DMS114 treated with DMSO at 0.1 percent for 48 hours (cell line): ENCODE measurements at regions not wholly inside any gene's neighbourhood (a gene's known extent, or its start where the extent isn't known, plus 50 kb on each side); places are given as distances from the start of the nearest gene placed in this dataset.
"Not testable (repeated sequence)": the region's sequence is repeated elsewhere in the genome, so short reads cannot be mapped to it uniquely, and the experiment has no call there.

ENCODE experiments used
- DNase-seq: peaks from one replicate; lab custom pipeline; 2025; ENCODE audit not compliant: unreplicated experiment; lab: John Stamatoyannopoulos, UW

DNA sequence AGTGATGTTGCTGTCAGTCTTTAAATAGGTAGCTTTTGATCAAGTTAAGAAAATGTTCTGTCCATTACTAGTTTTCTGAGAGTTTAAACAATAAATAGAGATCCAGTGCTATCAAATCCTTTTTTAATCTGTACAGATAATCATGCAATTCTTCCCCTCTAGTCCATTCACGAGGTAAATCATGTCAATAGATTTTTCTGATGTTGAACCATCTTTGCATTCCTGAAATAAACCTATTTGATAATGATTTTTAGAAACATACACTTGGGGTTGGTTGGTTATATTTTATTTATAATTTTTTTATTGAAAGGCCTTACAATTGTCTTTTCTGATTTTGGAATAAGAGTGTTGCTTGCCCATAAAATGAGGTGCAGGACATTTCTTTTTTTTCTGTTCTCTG is 95.0 kb downstream of the FAM53A start:
- DNase-seq = no peak

DNA sequence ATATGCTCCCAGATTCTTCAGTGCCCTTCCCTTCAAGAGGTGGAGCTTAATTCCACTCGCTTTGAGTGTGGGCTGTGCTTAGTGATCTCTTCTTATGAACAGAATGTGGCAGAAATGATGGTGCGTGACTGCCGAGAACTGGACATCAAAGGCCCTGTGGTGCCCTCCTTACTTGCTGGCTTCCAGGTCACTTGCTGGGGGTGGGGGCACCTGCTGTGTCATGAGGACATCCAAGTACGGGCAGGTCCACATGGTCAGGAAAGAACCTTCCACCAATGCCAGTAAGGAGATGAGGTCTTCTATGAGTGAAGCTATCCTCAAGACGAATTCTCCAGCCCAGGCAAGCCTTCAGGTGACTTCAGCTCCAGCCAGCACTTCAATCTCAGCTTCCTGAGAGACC is 95.8 kb downstream of the FAM53A start:
- DNase-seq = no peak

DNA sequence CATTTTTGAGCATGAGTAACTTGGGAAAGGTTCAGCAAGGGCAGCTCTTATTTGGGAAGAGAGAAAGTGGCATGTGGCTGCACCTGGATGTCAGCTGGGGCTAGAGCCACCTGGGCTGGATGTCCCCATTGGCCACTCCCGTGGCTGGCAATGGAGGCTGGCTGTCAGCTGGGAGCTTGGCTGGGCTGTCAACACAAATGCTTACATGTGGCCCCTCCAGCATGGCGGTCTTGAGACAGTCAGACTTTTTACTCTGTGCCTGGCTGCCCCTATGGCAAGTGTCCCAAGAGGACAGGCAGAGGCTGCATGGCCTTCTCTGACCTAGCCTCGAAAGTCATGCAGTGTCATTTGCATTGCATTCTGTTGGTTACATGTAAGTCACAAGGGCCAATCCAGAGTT is 99.6 kb downstream of the FAM53A start:
- no peak for DNase-seq

DNA sequence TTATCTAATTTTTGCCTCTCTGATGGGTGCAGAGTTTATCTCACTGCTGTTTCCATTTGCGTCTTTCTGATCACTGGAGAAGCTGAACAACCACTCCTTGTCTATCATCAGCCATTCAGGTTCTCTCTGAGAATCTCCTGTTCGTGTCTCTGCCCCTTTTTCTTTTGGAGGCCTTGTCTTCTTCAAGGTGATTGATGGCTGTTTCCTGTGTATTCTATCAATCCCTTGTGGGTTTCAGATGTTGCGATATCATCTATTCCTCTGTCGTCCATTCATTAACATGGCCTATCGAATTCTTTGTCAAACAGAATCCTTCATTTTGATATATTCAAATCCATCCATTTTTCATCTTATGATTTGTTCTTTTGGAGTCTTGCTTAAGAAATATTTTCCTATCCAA is 100.3 kb downstream of the FAM53A start:
- DNase-seq = no peak

DNA sequence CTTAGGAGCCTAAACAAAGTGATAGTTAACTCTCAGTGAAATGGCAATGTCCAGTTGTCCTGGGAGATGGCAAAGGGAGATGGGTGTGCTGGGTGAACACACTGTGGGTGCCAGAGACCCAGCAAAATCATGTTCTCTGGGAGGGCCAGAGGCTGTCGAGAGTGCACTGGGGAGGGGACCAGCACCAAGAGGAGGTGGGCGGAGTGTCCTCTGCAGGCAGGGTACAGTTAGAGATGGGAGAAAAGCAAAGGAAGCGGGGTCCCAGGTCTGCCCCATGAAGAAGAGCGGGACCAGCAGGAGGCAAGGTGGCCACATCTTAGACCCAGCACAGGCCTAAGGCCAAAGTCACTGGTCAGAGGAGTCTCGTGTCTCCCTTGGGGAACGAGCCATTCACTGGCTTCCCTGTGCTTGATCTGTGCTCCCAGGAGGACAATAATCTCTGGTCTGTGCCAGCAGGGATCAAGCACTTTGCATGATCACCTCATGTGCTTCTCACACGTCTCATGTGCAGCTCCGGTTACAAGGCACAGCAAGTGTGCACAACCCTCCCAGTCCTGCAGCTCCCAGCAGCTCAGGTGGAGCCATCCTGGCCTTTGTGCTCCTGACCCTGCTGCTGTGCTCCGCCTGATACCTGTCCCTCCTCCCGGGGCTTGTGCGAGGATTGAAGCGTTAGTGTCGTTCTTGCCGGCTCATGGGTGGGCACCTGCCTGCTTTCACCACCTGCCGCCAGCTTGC is 100.9 kb downstream of the FAM53A start:
- no peak for DNase-seq

DNA sequence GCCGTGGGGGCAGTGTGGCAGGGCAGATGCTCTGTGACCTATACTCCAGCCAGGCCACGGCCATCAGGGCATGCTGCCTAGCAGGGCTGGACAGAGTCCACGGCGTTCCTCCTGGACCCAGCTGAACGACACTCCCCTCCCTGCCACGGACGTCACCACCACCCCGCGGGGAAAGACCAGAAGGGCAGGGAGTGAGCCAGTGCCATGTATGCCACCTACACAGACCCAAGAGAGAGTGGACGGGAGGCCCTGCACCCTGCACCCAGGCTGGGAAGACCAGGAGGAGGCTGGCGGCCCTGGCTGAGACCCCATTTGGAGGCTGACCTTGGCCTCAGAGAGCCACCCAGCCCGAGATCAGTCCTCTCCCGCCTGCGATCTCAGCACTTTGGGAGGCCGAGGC is 101.9 kb downstream of the FAM53A start:
- DNase-seq = no peak

DNA sequence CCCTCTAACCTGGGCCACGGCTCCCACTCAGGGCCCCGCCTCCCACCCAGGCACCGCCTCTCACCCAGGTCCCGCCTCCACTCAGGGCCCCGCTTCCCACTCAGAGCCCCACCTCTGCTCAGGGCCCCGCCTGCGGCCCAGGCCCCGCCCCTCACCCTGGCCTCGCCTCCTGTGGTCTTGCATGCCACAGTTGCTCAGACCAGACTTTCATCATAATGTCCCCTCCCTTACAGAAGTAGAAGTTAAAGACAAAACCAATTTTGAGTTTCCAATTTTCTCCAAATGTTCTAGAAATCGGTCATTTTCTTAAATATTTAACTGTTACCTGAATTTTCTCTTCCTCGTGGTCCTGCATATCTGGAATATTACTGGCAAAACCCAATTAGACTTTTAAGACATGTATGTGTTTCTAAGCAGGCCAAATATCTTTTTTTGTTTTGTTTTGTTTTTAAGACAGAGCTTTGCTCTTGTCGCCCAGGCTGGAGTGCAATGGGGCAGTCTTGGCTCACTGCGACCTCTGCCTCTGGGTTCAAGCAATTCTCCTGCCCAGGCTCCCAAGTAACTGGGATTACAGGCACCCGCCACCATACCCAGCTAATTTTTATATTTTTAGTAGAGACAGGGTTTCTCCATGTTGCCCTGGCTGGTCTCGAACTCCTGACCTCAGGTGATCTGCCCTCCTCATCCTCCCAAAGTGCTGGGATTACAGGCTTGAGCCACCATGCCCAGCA is 102.8 kb downstream of the FAM53A start:
- DNase-seq = peak; percentile 27

DNA sequence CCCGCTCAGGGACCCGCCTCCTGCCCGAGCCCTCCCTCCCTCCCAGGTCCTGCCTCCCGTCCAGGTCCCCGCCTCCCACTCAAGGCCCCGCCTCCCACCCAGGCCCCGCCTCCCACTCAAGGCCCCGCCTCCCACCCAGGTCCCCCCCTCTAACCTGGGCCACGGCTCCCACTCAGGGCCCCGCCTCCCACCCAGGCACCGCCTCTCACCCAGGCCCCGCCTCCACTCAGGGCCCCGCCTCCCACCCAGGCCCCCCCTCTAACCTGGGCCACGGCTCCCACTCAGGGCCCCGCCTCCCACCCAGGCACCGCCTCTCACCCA is 103.5 kb downstream of the FAM53A start:
- not testable (repeated sequence) for DNase-seq

DNA sequence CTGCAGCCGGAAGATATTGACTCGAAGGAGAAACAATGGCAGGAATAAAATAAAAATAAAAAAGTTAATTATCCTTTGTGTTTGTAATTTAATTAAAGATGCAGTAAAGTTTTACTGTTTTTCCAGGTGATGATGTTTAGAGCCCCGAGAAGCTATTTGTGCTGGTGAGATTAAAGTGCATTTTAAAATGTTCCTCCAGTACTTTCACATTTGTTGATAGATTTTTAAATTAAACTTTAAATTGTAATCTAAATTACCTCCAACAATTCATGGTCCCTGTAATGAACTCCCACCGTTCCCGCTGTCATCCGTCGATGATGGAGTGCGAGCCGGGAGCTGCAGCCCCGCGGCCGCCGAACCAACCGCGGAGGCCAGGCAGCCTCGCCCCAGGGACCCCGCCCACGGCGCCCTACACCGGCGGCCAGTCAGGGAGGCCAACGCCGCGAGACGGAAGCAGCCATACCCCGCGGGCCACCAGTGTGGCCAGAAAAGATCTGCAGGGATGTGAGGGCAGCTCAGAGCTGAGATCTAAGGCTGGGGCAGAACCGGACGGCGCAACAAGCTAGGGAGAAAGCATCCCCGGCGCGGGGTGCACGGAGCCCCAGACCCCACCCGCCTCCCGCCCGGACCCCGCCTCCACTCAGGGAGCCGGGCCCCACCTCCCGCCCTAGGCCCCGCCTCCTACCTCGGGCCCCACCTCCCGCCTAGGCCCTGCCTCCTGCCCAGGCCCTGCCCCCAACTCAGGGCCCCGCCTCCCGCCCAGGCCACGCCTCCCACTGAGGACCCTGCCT is 104.0 kb downstream of the FAM53A start:
- DNase-seq = peak; percentile 44

DNA sequence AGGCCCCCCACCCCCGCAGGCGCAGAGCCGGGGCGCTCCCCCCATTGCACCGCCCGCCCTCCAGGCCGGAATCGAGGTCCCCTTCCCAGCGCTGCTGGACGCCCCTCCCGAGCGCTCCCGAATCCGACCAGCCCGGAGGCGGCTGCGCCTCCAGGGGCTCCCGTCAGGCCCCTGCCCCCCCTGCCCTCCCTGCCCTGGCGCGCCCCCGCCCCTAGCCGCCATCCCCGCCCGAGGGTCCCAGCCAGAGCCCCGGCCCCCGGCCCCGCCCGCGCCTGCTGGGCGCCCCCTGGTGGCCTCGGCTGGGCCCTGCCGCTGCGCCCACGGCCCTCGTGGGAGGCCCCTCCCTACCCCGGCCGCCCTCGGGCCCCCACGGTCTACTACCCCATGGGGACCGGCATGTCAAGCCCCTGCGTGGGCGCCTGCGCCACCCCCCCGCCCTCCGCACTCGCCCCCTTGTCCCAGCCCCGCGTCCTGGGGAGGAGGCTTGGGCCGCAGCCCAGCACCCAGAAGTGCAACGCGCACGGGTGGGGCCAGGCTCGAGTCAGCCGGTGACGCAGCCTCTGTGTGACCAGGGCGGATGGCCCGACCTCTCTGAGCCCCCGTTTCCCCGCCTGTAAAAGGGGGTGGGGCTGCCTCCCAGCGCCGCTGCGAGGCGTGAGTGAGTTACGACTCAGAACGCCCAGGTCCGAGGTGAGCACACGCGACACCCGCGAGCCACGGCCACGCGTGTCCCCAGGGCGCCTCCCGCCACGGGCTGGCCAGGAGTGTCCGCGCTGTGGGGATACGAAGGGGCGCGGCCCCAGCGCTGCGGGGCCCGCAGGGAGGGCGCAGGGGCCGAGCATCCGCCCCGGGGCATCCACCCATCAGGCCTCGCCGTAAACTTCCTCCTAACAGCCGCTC is 104.9 kb downstream of the FAM53A start:
- DNase-seq = no peak

DNA sequence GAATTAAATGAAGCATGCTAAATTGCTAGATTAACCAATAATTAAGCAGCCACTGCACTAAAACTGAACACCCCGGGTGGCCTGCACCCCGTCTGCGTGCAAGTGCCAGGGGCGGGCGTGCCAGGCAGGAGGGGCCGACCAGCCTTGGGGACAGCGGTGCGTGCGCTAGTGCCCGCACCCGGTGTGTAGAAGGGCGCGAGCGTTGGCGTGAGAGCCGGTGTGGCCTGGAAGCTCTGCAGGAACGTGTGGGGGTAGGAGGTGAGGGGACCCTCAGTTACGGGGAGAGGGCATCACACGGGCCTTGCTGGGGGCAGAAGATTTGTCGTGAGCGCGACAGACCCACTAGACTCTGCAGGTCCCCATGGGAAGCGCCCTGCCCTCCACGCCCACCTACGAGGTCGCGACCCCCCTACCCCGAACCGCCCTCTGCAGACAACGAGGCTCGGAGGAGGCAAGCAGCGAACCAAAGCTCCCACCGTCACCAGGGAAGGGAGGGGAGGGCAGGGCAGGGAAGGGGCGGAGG is 105.8 kb downstream of the FAM53A start:
- no peak for DNase-seq

DNA sequence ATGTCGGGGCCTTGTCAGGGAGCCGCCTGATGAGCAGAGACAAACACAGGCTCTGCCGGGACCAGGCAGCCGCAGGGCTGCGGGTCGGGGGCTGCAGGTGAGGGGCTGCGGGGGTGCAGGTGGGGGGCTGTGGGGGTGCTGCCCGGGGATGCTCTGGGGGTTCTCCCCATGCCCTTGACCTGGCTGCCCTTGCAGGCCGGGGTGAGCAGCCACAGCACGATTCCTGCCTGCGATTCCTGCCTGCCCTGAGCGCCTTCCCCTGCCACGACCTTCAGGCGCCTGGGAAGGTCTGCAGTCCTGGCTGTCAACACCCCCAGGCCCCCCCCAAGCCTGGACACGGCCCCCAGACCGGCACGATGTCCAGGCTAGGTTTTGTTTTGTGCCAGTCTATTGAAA is 106.3 kb downstream of the FAM53A start:
- no peak for DNase-seq

DNA sequence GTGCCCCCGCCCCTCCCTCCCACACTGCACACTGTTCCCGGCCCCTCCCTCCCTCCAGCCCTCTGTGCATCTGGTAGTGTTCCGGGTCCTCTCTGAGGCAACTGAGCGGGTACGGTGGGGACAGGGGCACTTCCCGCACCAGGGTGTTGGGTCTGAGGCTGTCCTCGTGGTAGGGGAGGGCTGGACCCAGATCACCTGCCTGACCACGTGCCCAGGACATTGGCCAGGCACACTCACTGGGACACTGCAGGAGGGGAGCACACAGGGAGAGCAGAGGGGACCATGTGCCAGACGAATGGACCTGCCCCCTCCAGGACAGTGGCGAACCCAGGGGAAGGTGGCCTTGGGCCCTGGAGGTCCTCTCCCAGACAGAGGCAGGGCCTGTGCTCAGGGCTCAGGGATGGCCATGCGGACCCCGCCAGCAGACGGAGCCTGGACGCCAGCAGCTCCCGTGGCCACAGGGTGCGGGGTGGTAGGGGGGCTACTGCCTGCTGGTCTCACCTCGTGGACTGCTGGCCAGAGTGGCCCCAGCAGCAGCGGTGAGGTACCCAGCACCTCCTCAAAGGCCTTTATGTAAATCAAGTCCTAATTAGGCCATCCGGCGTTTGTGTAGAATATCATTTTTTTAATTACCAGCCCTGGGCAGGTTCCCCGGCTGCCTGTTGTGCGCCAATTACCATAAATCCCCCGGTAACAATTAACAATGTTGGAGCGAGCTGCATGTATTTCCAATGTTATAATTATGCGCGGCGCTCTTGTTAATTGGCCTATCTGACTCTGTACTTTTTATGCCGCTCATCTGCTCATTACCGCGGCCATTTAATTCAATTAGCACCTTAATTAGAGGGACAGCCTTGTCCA is 106.9 kb downstream of the FAM53A start:
- no peak for DNase-seq

DNA sequence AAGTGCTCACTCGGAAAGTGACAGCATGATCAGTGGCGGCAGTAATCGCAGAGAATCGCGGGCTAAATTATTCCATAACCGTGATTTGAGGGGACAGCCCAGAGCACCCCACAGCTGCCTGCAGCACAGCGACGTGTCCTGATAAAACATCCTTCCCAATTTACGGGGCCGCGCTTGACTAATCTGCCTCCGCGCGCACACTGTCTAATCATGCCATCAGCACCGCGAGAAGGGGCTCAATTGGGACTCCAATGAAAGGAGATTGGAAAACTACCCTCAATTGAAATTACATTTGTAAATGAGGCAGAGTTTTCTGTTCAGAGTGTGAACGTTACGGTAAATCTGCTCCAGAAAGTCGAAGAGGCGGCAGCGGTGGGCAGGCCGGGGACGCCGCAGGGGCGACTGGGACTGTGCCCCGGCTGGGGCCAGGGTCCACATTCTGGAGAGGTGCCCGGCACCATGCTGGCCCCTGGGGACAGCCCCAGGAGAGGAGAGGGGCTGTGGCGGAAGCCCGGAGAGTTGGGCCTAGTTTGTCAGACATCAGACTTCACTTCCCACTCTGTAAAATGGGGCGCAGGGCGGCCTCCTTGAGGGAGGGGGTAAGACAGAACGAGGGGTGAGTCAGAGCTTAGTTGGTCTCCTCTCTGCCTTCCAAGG is 107.7 kb downstream of the FAM53A start:
- no peak for DNase-seq

DNA sequence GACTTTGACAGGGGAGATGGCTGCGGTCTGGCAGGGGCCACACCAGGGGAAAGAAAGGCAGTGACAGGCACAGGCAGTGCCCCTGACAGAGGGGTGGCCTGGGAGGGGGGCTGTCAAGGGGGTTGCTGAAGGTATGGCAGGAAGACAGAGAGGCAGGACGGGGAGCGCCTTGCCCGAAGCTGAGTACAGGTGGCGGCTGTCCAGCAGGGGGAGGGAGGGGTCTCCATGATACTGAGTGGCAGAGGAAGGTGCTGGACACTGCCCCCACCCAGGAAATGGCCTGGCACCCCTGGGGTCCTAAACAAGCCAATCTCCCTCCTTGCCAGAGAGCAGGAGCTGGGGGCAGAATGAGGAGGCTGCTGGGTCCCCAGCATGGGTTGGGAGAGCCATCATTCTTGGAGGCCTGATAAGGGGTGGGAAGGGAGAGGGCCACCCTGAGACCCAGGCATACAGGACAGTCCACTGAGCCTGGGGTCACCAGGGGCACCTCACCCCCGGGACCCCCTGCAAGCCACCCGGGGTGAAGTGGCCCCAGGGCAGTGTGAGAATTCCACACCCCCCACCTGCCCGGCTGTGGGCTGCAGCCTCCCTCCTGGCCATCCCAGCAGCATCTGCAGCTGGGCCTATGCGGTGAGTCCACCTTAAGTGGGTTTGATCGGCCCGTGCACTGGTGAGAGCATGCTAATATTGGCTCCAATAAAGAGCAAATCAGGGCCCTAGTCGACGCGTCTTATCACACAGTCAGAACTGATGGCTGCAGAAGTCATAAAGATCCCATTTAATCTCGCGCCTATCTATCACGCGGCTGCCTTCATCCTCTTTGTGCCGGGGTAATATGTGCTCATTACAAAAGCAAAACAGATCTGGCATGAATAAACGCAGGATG is 108.5 kb downstream of the FAM53A start:
- DNase-seq = no peak

DNA sequence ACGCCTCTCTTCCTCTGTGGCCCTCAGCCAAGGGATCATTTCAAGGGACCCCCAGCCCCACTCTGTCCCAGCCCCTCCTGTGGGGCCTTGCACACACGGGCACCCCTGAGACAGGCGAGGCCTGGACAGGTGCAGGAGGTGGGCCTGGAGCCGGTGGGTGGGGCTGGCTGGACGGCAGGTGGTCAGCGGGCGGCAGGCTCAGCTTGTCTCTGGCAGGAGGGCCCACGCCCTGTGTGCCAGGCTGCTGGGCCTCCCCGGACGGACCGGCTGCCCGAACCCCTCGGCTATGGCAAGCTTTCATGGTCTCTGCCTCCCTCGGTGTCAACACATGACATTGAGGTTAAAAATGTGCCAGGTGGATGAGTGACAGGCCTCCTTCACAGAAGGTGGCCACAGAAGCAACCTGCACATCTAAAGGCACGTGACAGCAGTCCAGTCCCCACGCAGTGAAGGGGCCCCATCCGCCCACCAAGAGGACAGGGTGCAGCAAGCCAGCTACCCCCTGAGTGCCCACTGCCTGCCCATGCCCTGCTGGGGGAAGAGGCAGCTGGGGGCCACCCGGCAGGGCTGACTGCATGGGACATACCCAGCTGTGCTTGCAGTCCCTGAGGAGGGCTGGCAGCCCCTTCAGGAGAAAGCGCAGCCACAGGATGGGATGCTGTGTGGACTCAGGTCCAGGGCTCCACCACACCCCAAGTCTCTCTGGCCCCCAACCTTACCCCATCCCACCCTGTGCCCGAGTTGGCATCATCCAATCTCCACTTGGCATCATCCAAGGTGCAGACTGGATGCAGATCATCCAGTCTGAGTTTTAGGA is 109.3 kb downstream of the FAM53A start:
- DNase-seq = no peak

DNA sequence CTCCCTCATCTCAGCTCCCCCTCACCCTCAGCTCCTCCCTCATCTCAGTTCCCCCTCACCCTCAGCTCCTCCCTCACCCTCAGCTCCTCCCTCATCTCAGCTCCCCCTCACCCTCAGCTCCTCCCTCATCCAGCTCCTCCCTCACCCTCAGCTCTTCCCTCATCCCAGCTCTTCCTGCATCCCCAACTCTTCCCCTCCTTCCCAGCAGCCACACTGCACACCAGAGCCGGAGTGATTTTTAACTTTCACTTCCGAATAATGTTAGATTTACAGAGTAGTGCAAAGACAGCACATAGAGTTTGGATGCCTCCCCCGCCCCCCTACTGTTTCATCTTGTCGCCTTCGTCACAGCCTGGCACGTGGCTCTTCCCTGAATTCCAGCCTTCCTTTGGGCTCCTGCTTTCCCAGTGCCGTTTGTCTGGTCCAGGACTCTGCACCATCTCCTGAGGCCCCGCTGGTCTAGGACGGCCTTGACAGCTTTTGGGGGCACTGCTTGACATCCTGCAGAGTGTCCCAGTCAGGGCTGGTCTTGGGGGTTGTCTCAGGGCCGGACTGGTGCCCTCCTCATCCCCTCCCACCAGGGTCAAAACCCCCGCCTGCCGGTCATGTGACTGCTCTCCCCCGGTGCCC is 110.2 kb downstream of the FAM53A start:
- no peak for DNase-seq
